ENCODE measurements at regions not wholly inside any gene's neighbourhood (a gene's known extent, or its start where the extent isn't known, plus 50 kb on each side); places are given as distances from the start of the nearest gene placed in this dataset.
"Not testable (repeated sequence)": the region's sequence is repeated elsewhere in the genome, so short reads cannot be mapped to it uniquely, and the experiment has no call there.

DNA sequence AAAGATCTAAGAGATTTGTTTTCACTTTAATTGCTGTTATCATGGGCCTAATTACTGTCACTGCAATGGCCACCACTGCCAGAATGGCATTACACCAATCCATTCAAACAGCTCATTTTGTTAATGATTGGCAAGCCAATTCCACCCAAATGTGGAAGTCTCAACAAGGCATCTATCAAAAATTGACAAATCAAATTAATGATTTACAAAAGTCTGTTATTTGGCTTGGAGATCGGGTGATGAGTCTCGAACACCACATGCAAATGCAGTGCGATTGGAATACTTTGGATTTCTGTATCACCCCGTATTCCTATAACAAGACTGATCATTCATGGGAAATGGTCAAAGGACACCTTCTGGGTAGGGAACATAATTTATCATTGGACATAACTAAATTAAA is 568.7 kb upstream of the PTGER4 start:
- DNase-seq = not testable (repeated sequence)

DNA sequence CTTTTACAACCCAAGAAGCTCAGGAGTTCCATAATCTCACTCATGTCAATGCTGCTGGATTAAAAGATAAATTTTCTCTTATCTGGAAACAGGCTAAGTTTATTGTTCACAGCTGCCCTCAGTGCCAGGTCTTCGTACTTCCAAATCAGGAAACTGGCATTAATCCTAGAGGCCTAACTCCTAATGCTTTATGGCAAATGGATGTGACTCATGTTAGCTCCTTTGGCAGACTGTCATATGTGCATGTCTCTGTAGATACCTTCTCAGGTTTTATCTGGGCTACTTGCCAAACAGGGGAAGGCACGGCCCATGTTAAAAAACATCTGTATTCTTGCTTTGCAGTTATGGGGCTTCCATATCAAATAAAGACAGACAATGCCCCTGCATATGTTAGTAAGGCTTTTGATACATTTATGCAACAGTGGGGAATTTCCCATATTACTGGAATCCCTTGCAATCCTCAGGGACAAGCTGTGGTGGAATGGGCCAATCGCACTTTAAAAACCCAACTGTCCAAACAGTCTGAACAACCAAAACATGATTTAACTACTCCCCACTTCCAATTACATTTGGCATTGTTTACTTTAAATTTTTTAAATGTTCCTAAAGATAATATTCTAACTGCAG is 570.8 kb upstream of the PTGER4 start:
- DNase-seq = not testable (repeated sequence)

DNA sequence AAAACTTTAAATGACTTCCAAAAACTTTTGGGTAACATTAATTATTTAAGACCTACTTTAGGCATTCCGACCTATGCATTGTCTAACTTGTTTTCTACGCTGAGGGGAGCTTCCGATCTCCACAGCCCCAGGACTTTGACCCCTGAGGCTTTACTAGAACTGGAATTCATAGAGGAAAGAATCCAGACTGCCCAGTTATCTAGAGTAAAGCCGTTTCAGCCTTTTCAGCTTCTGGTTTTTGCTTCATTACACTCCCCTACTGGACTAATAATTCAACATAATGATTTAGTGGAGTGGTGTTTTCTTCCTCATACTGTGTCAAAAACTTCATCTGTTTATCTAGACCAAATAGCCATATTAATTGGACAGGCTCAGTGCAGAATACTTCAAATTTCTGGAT is 571.9 kb upstream of the PTGER4 start:
- not testable (repeated sequence) for DNase-seq

DNA sequence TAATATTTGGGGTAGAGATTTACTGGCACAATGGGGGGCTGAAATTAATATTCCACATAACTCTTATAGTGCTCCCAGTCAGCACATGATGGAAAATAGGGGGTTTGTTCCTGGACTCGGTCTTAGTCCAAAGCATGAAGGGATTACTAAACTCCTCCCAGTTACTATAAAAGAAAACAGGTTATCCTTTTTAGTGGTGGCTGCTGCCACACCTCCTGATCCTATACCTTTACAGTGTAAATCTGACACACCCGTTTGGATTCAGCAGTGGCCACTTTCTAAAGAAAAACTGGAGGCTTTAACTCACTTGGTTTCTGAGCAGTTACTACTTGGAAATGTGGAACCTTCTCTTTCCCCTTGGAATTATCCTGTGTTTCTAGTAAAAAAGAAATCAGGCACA is 572.9 kb upstream of the PTGER4 start:
- no peak for DNase-seq

DNA sequence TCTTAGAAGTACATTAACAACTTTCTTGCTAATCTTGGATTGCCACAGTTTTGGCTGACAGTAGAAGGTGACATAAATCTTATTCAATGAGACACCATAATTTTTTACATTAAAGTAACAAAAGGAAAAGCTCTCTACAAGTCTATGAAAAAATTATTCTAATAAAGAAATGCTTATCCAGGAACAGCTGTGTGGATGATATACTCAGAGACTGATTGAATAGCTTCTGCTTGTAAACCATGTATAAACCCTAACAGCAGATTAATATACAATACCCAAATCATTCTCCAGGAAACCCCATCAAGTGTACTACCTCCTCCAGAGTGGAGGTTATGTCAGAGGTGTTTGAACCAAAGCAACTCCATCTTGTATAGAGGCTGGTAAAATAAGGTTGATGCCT is 581.4 kb upstream of the PTGER4 start:
- DNase-seq = no peak

DNA sequence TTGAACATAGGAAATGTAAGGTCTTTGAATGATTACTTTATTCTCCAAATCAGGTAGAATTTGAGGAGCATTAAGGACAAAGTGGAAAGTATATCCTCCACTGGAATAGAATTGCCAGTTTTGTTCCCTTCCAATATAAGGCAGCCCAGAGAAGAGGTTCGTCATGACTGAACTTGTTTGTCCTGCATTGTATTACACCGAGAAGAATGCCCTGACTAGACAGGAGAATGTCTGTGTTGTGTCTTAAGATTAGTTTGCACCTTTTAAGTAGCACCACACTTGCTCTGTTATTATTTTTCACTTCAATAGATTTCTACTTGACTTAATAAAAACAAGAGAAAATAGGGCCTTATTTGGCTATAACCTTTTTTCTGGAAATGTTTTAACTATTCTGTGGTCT is 586.2 kb upstream of the PTGER4 start:
- no peak for DNase-seq

DNA sequence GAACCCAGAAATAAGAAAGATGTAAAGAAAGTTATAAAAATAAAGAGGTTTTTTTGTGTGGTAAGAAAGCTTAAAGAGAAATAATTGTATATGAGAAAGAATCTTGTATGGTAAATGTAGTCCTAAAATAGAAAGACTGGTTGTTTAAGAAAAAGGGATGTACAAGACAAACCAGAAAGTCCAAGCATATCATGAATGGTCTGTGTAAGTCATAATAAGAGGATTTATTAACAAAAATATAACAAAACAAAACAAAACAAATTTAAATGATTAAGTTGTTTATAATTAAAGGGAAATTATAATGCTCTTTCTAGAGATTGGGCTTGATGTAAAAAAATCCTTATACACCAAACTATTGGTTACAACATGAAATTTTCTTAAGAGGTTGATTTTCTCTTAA is 590.4 kb upstream of the PTGER4 start:
- no peak for DNase-seq

DNA sequence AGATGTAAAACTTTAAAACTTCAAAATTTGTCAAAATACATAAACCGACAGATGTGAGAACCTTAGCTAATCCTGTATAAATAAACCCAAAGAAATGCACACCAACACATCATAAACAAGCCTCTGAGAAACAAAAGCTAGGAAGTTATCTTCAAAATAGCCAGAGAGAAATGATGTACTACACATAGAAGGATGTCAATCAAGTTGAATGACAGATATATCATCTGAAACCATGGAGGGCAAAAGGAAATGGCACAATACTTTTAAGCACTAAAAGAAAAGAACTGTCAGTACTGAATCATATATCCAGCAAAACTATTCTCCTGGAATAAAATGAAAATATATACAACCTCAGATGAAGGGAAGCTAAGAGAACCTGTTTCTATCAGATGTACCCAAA is 595.1 kb upstream of the PTGER4 start:
- no peak for DNase-seq

DNA sequence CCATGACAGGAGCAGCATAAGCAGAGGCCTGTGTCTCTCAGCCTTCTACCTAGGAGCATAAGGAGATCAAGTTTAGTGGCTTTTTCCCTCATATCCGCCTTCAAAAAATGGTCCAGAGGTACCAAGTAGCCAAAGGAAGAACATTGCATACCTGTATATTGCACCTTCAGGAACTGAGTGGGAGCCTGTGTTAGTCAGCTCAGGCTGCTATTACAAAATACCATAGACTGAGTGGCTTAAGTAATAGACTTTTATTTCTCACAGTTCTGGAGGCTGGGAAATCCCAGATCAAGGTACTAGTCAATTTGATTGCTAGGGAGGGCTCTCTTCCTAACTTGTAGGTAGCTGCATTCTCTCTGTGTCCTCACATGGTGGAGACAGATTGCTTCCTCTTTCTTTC is 597.4 kb upstream of the PTGER4 start:
- DNase-seq = no peak

DNA sequence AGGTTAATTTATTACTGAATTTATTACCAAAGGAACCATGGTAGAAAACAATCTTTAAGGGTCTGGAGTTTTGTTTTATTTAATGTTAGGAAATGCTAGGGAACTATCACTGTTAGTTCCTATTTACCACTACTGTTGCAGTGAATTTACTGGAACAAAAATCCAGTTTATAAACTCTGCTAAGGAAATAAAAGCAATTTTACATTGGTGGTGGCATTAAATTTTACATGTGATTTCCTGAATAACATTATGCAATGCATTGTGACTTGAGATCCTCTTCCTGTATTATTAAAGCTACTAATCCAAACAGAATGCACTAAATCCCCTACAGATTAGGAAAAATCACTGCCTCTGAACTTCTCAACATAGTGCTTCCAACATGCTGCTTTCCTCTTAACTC is 599.5 kb upstream of the PTGER4 start:
- no peak for DNase-seq

DNA sequence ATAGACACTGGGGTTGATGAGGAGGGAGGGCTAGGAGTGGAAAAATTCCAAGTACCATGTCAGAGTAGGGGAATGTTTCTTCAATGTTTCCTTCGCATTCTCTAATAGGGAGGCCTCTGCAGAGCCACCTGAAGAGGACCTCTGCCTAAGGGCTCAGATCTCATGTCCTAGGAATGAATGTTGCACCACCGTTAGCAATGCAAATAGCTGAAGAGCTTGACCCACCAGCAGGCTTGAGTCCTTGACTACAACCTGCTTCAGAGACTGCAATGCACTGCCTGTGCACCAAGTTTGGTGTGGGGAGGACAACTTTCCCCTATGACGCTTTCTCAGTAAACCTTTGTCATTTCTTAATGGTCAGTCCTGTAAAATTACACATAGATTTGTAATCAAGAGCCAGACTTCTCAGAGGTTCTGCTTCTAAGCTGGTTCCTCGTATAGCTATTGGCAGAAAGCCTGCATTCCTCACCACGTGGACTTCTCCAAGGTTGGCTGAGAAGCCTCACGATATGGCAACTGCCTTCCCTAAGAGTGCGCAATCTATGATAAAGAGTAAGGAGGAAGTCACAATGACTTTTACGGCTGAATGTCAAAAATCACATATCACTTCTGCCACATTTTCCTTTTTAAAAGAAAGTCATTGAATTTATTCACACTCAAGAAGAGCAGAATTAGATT is 600.7 kb upstream of the PTGER4 start:
- DNase-seq = no peak

DNA sequence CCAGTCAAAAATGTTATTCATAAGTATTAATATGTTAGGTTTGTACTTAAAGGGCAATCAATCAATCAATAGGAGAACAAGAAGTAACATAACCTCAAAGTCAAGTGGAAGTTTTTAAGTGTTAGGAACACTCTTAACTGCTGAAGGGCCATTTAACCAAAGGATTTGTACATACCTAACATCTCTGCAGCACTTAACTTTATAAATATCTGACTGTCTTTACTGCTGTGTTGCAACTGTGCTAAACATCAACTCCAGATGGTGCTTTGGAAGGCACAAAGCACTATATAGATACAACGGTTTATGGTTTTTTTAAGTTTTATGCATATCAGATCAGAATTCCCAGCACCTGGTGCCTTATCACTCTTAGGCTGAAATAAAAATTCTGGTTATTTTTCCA is 604.9 kb upstream of the PTGER4 start:
- no peak for DNase-seq

DNA sequence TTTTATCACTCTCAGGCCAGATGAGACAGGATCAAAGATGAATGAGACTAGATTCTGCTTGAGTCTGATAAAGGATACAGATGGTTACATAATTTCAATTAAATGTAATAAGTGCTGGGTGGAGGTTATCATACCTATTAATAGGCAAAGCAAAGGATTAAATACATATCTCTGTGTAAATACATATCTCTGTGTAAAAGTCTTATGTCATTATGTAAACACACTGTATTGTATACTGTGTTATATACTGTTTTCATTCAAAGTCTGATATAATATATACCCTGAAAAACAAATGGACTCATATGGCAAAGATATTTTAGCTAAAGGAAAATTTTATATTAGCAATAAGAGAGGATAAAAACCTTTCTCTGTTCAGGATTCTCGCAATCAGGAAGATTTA is 605.8 kb upstream of the PTGER4 start:
- no peak for DNase-seq

DNA sequence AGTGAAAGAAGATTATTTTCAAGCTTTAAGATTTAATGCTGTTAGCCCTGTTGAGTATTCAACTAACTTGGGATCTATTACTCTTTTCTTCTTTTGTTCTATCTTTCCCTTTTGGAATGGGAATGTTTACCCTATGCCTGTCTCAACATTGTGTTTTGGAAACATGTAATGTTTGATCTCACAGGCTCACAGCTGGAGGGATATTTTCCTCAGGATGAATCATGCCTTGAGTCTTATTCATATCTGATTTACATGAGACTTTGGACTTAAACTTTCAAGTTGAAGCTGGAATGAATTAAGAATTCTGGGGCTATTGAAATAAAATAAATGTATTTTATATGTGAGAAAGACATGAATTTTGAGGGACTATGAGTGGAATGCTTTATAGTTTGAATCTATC is 607.8 kb upstream of the PTGER4 start:
- DNase-seq = no peak

DNA sequence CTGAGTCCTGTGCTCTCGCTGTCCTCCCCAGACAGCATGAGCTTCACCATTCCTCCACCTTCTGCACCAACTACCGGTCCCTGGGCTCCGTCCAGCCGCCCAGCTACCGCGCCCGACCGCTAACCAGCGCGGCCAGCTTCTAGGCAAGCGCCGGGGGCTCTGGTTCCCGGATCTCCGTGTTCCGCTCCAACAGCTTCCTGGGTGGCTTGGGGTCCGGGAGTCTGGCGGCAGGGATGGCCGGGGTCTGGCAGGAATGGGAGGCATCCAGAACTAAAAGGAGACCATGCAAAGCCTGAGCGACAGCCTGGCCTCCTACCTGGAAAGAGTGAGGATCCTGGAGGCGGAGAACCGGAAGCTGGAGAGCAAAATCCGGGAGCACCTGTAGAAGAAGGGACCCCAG is 613.1 kb upstream of the PTGER4 start:
- DNase-seq = no peak

DNA sequence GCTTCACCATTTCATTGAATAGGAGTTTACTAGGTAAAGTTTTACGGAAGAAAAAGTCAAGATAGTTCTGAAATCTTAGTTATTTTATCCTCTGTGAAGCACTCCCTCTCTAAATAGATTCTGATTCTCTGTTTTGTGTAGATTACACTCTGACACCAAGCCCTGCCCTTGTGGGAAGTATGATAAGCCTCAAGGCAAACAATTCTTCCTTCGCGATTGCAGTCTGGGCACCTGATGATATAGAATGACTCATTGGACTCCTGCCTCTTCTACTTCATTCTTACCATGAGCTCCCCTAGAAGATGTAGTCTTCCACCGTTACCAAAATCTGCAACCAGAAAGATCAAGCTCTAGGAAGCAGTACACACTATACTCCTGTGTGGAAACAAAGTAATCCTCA is 626.9 kb upstream of the PTGER4 start:
- no peak for DNase-seq

DNA sequence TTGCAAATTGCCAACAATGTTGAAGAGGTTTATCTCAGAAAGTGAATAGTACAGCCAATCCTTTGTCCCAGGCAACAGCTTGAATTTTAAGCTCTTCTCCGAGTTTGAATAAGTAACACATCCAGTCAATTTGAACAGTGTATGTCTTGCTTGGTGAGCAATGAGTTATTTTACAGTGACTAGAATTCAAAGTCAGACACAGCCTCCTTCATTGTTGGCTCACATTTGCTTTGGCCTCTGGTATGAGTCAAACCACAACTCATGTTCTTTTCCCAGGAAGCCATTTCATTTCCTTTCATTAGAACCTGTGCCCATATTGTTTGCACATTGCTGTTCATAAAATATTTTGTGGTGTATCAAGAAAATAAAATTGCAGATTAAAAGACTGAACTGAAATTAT is 622.0 kb upstream of the DAB2 start:
- DNase-seq = no peak

DNA sequence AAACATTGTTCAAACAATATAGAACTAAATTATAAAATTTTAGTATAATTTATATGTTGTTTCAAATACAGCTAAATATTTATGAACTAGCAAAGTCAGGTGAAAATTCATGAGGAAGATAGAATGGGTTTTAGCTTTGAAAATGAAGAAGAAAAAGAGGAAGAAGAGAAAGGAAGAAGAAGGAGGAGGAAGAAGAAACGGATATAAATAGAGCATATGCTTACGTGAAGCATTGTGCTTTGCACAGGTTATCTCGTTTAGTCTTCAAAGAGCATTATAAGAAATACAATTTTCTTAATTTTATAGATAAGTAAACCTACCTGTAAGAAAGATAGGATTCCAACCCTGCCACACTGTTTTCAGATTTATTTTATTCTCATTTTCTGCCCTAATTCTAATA is 620.6 kb upstream of the DAB2 start:
- no peak for DNase-seq

DNA sequence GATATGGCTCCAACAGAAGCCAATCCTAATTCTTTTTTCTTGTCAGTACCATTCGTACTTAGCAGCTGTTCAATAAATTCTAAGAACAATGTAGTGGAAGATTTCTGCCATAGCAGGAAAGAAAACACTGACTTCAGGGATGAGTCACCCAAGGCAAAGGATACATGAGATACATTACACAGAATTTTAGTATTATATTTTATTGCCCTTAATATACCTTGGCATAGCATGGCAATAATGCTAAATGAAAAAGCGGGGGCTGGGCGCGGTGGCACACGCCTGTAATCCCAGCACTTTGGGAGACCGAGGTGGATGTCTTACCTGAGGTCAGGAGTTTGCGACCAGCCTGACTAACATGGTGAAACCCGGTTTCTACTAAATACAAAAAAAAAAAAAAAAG is 619.1 kb upstream of the DAB2 start:
- DNase-seq = no peak

DNA sequence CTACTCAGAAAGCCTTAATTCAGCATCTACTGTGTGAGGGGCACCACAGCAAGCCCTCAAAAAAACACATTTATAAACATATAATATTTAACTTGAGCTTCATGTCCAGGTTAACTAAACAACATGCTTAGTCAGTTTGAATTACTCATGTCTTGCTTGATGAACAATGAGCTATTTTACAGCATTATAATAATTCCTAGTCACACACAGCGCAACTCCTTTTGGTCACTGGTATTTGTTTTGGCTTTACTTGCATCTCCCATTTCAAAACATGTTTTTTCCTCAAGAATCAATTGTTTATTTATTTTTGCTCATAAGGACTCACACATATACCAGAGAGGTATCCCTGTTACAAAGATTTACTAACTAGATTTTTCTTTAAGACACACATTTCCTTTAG is 616.7 kb upstream of the DAB2 start:
- no peak for DNase-seq

DNA sequence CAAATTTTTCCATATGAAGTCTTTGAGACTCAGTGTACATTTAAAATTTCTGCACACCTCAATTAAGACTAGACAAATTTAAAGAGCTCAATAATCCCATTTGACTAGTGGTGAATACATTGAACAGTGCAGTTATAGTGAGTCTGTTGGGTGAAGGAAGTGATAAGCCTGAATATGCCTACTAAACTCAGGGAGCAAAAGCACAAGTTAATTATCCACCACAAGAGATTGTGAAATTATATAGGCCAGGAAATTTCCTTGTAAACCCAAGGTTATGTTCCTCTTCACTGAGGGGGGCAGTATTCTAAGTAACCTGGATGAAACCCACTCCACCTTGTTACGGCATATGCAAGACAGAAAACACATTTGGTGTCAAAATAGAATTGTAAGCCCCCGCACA is 612.9 kb upstream of the DAB2 start:
- DNase-seq = no peak

DNA sequence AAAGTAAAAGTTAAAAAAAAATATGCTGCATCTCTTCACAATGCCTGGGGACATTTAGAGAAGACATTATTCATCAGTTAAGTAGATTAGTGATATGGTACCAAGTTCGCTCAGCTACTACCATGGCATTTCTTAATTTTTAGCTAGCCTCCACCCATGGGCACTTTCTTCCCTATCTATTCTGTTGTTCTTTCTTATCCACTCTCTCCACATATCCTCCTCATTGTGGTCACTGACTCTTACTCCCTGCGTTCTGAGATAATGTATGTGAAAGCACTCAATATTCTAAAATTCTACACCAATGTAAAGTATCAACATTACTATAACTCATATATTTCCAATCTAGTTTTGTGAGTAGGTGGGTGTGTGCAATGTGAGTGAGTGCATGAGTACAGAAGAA is 609.7 kb upstream of the DAB2 start:
- DNase-seq = no peak

DNA sequence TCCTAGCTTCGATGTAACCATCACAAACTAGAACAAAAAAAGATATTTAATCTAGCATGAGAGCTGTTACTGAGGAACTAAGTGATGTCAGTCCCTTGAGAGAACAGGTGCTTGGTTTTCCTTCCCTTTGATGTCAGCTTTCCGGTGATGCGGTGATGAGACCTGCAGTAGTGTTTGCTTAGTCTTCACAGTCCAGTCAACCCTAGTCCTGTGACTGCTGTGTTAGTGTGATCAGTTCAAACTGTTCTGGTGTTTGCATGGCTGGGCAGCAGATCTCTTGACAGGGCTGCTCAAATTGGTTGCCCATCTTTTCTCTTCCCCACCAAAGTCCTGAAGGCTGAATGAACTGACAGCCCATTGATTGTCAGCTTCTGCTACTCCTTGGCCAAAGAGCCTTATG is 608.6 kb upstream of the DAB2 start:
- no peak for DNase-seq

DNA sequence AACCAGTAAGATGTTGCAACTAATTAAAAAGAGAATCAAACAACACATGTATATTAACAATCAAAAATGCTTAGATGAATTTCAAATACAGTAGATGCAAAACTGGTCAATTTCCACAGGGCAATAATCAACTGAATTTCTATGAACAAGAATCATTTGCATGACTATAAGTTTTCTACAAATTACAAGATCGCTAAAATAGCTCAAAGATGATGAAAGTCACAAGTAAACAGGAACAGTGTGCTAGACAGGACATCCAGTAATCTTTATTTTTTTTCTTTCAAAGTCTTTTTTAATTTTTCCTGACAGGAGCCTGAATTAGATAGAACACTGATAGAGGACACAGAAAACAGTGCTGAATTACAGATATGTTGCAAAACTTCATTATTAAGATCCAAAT is 608.2 kb upstream of the DAB2 start:
- no peak for DNase-seq

DNA sequence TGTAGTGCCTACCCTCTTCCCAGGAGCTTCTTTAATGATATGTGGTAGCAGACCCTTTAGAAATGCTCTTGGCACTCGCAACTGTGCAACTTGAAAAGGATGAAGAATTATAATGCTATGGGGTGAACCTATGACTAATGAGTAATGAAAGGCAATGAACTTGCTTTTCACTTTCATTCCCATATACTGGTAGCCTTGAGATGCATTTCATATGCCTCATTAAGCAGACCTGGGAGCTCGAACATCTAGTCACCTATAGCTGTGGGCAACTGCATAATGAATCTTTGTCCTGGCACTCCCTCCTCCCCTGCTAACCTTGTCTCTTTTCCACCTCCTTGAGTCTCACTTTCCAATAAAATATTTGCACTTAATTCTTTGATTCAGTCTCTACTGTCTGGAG is 605.9 kb upstream of the DAB2 start:
- no peak for DNase-seq
